NB4 (cell line): ENCODE measurements at regions not wholly inside any gene's neighbourhood (a gene's known extent, or its start where the extent isn't known, plus 50 kb on each side); places are given as distances from the start of the nearest gene placed in this dataset.

ENCODE experiments used
- DNase-seq: peaks from one replicate; pipeline ENCODE4 v3.0.0; 2010; ENCODE audit warnings: low read depth
- H3K4me3 ChIP-seq: one replicate; pipeline ENCODE4 v1.5.1; 2011; ENCODE audit warnings: mild to moderate bottlenecking, low read depth, low read length, moderate library complexity
- MYC ChIP-seq: IDR thresholded peaks from 2 replicates; pipeline ENCODE4 v1.6.1; 2011; ENCODE audit warnings: low read depth, low read length
- POLR2A ChIP-seq: IDR thresholded peaks from 2 replicates; pipeline ENCODE4 v1.6.1; 2011; ENCODE audit warnings: mild to moderate bottlenecking; ENCODE audit not compliant: insufficient read length; ENCODE audit errors: extremely low read depth
- TF ChIP-seq, protein P1 (sequence below): IDR thresholded peaks from 2 replicates; pipeline ENCODE4 v1.6.1; 2011; ENCODE audit warnings: low read depth, low read length
- TF ChIP-seq, protein P2 (sequence below): IDR thresholded peaks from one replicate; pipeline ENCODE4 v1.5.1; 2012; ENCODE audit warnings: low read depth, low read length

DNA sequence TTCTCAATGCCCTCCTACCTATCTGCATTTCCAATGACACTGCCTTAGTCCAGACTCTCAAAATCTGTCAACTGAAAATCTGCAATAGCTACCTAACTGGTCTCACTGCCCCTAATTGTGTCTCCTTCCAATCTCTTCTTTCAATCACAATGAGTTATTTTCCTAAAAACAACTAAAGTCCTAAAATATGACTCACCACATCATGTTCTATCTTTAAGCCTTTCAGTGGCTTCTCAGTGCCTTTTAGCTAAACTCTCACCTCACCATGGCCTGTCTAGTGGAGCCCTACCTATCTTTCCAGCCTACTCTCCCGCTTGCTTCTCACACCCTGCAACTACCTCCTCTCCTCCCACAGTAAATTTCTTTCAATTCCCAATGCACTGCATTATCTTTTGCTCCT, 220.9 kb upstream of the PKDCC start:
- DNase-seq, result no peak

DNA sequence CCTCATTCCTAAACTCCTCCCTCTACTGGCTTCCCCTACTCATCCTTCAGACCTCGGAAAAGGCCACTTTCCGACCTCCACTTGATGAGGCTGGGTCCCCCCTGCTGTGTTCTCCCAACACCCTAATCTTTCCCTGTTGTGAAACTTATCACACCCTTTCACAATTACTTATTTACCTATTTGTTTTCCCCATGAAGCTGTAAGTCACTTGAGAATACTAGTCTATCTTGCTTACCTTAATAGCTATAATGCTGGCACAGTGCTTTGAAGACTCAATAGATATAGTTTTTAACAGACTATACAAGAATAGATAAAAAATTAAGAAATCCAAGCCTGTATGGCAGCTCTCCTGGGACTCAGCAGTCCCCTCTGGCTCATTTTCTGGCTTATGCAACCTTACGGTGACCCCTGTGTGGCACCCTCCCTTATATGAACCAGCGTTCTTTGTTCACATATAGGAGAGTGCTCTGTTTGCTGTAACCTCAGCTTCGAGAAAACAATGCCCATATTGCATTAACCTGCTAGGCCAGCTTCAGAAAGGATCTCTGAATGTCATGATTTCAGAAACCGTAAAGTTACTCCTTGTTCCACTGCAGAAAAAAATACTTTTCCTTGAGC, 220.4 kb upstream of the PKDCC start:
- TF ChIP-seq, protein P1, sequence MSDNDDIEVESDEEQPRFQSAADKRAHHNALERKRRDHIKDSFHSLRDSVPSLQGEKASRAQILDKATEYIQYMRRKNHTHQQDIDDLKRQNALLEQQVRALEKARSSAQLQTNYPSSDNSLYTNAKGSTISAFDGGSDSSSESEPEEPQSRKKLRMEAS, result no peak
- TF ChIP-seq, protein P2, sequence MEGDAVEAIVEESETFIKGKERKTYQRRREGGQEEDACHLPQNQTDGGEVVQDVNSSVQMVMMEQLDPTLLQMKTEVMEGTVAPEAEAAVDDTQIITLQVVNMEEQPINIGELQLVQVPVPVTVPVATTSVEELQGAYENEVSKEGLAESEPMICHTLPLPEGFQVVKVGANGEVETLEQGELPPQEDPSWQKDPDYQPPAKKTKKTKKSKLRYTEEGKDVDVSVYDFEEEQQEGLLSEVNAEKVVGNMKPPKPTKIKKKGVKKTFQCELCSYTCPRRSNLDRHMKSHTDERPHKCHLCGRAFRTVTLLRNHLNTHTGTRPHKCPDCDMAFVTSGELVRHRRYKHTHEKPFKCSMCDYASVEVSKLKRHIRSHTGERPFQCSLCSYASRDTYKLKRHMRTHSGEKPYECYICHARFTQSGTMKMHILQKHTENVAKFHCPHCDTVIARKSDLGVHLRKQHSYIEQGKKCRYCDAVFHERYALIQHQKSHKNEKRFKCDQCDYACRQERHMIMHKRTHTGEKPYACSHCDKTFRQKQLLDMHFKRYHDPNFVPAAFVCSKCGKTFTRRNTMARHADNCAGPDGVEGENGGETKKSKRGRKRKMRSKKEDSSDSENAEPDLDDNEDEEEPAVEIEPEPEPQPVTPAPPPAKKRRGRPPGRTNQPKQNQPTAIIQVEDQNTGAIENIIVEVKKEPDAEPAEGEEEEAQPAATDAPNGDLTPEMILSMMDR, result no peak
- TF ChIP-seq POLR2A (no peak), MYC (no peak)
- DNase-seq, result no peak
- H3K4me3 ChIP-seq, result no peak overlapping the region

More for the DNA sequence above, 220.9 kb upstream of the PKDCC start:
- H3K4me3 ChIP-seq, result no peak overlapping the region
- no peak for TF ChIP-seq POLR2A
- TF ChIP-seq, protein P1, result no peak
- TF ChIP-seq, protein P2, result no peak
- TF ChIP-seq MYC, result no peak

DNA sequence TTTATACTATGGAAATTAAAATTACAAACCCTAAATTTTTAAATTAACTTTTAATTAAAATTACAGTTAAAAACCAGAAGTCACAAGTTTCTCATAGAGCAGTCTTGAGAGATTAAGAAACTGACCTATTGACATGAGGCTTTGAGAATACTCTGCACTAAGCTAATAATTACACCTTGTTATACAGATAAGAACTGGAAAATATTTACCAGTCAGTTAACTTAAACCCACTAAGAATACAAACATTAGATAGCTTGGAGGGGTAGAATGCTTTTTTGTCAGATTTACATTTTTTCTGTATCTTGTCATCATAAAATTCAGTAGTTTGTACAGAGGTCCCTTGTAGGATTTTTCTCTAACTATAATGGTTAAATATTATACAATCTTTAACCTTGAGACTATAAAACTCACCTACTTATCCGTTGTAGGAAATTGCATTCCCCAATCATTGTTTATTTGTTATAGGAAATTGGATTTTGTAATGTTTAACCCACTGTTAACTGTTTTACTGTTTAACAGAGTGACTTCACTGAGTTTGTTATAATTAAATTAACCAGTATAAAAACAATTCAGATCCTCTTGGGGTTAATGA, 219.7 kb upstream of the PKDCC start:
- no peak overlapping the region for H3K4me3 ChIP-seq
- DNase-seq, result no peak
- TF ChIP-seq MYC (no peak), POLR2A (no peak)
- TF ChIP-seq, protein P2, result no peak
- TF ChIP-seq, protein P1, result no peak

DNA sequence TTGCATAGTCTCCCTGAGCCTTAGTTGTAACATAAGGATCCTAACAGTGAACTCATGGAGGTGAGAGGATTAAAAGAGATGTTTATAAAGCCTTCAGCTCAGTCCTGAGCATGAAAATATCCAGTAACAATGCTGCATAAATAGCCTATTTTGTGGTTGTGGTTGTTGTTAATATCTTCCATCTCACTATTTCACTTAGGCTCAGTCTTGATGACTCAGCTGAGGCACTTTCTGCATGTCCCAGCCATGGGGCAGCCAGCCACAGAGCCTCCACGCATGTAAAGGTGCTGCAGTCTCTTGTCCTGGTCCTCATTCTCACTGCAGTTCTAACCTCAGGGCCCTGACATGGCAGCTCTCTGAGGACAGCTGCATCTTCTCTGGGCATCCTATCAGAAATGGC, 218.8 kb upstream of the PKDCC start:
- no peak overlapping the region for H3K4me3 ChIP-seq
- TF ChIP-seq, protein P2, result no peak
- no peak for TF ChIP-seq POLR2A
- TF ChIP-seq MYC, result no peak
- DNase-seq, result no peak

DNA sequence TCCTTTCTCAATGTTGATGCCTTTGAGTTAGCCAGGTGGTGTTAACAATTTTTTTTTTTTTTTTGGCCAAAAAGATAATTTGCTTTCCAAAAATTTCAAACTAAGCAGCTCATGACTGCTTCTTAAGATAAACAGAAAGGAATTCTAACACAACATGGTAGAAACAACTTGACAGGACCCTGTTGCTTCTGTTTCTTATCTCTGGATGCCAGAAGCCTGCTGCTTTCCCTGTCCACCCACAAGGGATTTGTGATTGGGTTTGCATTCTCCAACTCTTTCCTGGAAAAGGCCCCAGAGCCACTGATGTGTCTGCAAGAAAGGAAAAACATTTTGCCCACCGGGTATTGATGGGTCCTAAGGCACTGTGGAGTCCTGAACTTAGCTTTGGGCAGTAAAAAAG, 217.2 kb upstream of the PKDCC start:
- H3K4me3 ChIP-seq, result no peak overlapping the region
- TF ChIP-seq MYC (no peak), POLR2A (no peak)
- TF ChIP-seq, protein P2, result no peak
- TF ChIP-seq, protein P1, result no peak
- no peak for DNase-seq

DNA sequence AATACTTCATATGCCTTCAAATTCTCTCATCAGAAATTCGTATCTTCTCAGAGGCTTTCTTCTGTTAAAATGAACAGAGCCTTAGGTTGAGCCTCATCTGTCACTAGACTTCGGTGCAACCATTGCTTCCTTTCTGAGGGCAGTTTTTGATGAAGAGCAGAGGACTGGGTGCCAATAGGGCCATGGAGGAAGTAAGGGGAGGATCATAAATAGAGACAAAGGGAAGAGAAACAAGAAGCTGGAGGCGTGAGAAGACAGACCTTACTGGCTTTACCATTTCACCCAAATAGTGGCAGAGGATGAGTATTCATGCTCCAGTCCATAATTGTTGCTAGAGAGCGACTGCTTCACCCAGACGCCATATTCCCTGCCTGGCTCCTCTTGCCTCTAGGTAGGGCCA, 215.6 kb upstream of the PKDCC start:
- H3K4me3 ChIP-seq, result no peak overlapping the region
- no peak for DNase-seq
- no peak for TF ChIP-seq POLR2A
- TF ChIP-seq, protein P1, result no peak
- TF ChIP-seq MYC, result no peak
- TF ChIP-seq, protein P2, result no peak
